IMR-90 (cell line): ENCODE measurements at regions not wholly inside any gene's neighbourhood (a gene's known extent, or its start where the extent isn't known, plus 50 kb on each side); places are given as distances from the start of the nearest gene placed in this dataset.

ENCODE experiments used
- ATAC-seq: fragments of 200-7000 bp; cut with Tn5 transposase; 2 replicates; pipeline ENCODE4 v1.9.1; 2020; ENCODE audit warnings: low read depth, mild to moderate bottlenecking, moderate library complexity
- BruUV-seq: library from RNA; stranded (reverse); fragments of 400-500 nt; replicated peaks from 2 replicates; lab custom pipeline; 2021; lab: Mats Ljungman, UMichigan
- CTCF ChIA-PET: fragments of 300-600 bp; formaldehyde crosslinking; extraction: SDS; loops from one replicate; lab custom pipeline; 2021; ENCODE audit warnings: antibody characterized with exemption; lab: Yijun Ruan, JAX
- POLR2A ChIA-PET: fragments of 300-600 bp; sonication (Branson Sonifier 250); formaldehyde crosslinking; loops from one replicate; lab custom pipeline; 2022; ENCODE audit warnings: antibody characterized with exemption; ENCODE audit not compliant: unreplicated experiment; lab: Charles Lee
- DNase-seq: peaks from one replicate; pipeline ENCODE4 v3.0.0; 2013
- H2AFZ ChIP-seq: replicated peaks from 2 replicates; pipeline ENCODE3; 2013; ENCODE audit warnings: low read length, mild to moderate bottlenecking; ENCODE audit not compliant: poor library complexity
- H2AK5ac ChIP-seq: 2 replicates; pipeline ENCODE4 v1.6.1; 2013; ENCODE audit warnings: low read depth, low read length, inconsistent platforms
- H2AK9ac ChIP-seq: replicated peaks from 2 replicates; pipeline ENCODE3; 2013; ENCODE audit warnings: mild to moderate bottlenecking, low read depth, low read length, moderate library complexity; ENCODE audit not compliant: poor library complexity
- H2BK120ac ChIP-seq: 2 replicates; pipeline ENCODE4 v1.6.1; 2013; ENCODE audit warnings: low read depth, low read length, inconsistent platforms
- H2BK15ac ChIP-seq: 3 replicates; pipeline ENCODE4 v1.6.1; 2013; ENCODE audit warnings: low read depth, low read length, inconsistent platforms
- H2BK20ac ChIP-seq: 2 replicates; pipeline ENCODE4 v1.6.1; 2013; ENCODE audit warnings: low read depth, mild to moderate bottlenecking, inconsistent platforms, low read length, moderate library complexity
- H2BK5ac ChIP-seq: 2 replicates; pipeline ENCODE4 v1.6.1; 2013; ENCODE audit warnings: mild to moderate bottlenecking, low read depth, low read length, inconsistent platforms; ENCODE audit not compliant: poor library complexity, severe bottlenecking
- H3K14ac ChIP-seq: replicated peaks from 2 replicates; pipeline ENCODE4 v1.6.1; 2013; ENCODE audit warnings: low read depth, low read length, inconsistent platforms
- H3K18ac ChIP-seq: 2 replicates; pipeline ENCODE4 v1.6.1; 2013; ENCODE audit warnings: low read depth, low read length, control low read depth
- H3K23ac ChIP-seq: 2 replicates; pipeline ENCODE4 v1.6.1; 2013; ENCODE audit warnings: low read depth, low read length, inconsistent platforms
- H3K27ac ChIP-seq: 2 replicates; pipeline ENCODE4 v1.5.1; 2013; ENCODE audit warnings: mild to moderate bottlenecking, control low read depth, low read length; ENCODE audit not compliant: insufficient read depth
- H3K27me3 ChIP-seq: 2 replicates; pipeline ENCODE4 v1.6.1; 2013; ENCODE audit warnings: low read length; ENCODE audit not compliant: control insufficient read depth, insufficient read depth
- H3K36me3 ChIP-seq: 2 replicates; pipeline ENCODE4 v1.6.1; 2013; ENCODE audit warnings: low read length, mixed read lengths; ENCODE audit not compliant: control insufficient read depth, insufficient read depth
- H3K4ac ChIP-seq: 2 replicates; pipeline ENCODE4 v1.6.1; 2013; ENCODE audit warnings: low read depth, low read length, inconsistent platforms
- H3K4me1 ChIP-seq: 2 replicates; pipeline ENCODE4 v1.6.1; 2013; ENCODE audit warnings: low read length, mixed read lengths; ENCODE audit not compliant: control insufficient read depth, insufficient read depth
- H3K4me2 ChIP-seq: 2 replicates; pipeline ENCODE4 v1.6.1; 2013; ENCODE audit warnings: low read depth, mild to moderate bottlenecking, control low read depth, low read length, moderate library complexity
- H3K4me3 ChIP-seq: 2 replicates; pipeline ENCODE4 v1.5.1; 2013; ENCODE audit warnings: low read depth, mild to moderate bottlenecking, control low read depth, low read length, moderate library complexity; ENCODE audit not compliant: insufficient read depth
- H3K56ac ChIP-seq: 2 replicates; pipeline ENCODE4 v1.6.1; 2013; ENCODE audit warnings: low read length, inconsistent platforms; ENCODE audit not compliant: insufficient read depth; ENCODE audit errors: extremely low read depth
- H3K79me1 ChIP-seq, 2 experiments: 2 replicates each; pipeline ENCODE4 v1.6.1; 2013; ENCODE audit warnings: low read length in 2 of 2, inconsistent platforms in 1 of 2, low read depth in 1 of 2
- H3K9ac ChIP-seq: 2 replicates; pipeline ENCODE4 v1.6.1; 2013; ENCODE audit warnings: low read depth, low read length, control low read depth
- H3K9me1 ChIP-seq: 2 replicates; pipeline ENCODE4 v1.6.1; 2013; ENCODE audit warnings: low read length, inconsistent platforms; ENCODE audit not compliant: insufficient read depth
- H3K9me3 ChIP-seq: 2 replicates; pipeline ENCODE4 v1.6.1; 2013; ENCODE audit warnings: low read length; ENCODE audit not compliant: control insufficient read depth, insufficient read depth
- H4K20me1 ChIP-seq: 2 replicates; pipeline ENCODE4 v1.6.1; 2013; ENCODE audit warnings: low read length, inconsistent platforms; ENCODE audit not compliant: insufficient read depth
- H4K5ac ChIP-seq: 2 replicates; pipeline ENCODE4 v1.6.1; 2013; ENCODE audit warnings: mild to moderate bottlenecking, low read depth, low read length, control low read depth
- H4K8ac ChIP-seq, 2 experiments: 2 replicates each; pipeline ENCODE4 v1.6.1; 2013; ENCODE audit warnings: low read depth in 2 of 2, low read length in 2 of 2, control low read depth in 1 of 2, inconsistent platforms in 1 of 2
- H4K91ac ChIP-seq: 2 replicates; pipeline ENCODE4 v1.6.1; 2013; ENCODE audit warnings: low read depth, low read length, inconsistent platforms; ENCODE audit not compliant: insufficient read depth
- BHLHE40 ChIP-seq: fragments of 150-350 bp; IDR thresholded peaks from 2 replicates; pipeline ENCODE4 v1.6.1; 2016; ENCODE audit warnings: mild to moderate bottlenecking, low read depth, low read length
- CEBPB ChIP-seq: IDR thresholded peaks from 2 replicates; pipeline ENCODE4 v1.6.1; 2012; ENCODE audit warnings: low read depth, low read length, improper control_type of control experiment
- FOS ChIP-seq: fragments of 150-350 bp; IDR thresholded peaks from 2 replicates; pipeline ENCODE4 v1.6.1; 2016; ENCODE audit warnings: low read depth, low read length
- MAFK ChIP-seq: IDR thresholded peaks from 2 replicates; pipeline ENCODE4 v1.6.1; 2012; ENCODE audit warnings: low read depth, low read length, improper control_type of control experiment
- MAZ ChIP-seq: IDR thresholded peaks from 2 replicates; pipeline ENCODE4 v1.6.1; 2012; ENCODE audit warnings: low read depth, mild to moderate bottlenecking, low read length, improper control_type of control experiment, moderate library complexity, borderline replicate concordance
- POLR2A ChIP-seq: IDR thresholded peaks from 2 replicates; pipeline ENCODE4 v1.6.1; 2012; ENCODE audit warnings: mild to moderate bottlenecking, low read depth, low read length
- RCOR1 ChIP-seq: IDR thresholded peaks from 2 replicates; pipeline ENCODE4 v1.6.1; 2012; ENCODE audit warnings: mild to moderate bottlenecking, low read length, improper control_type of control experiment; ENCODE audit not compliant: insufficient replicate concordance
- SMC3 ChIP-seq: fragments of 150-350 bp; IDR thresholded peaks from 2 replicates; pipeline ENCODE4 v1.6.1; 2016; ENCODE audit warnings: low read depth, mild to moderate bottlenecking, antibody characterized with exemption, low read length, moderate library complexity
- WGBS, 2 experiments: methylation state at CpG; one replicate each; pipeline versions ENCODE4 v1.1.5 to v1.1.7; 2013; ENCODE audit warnings: missing lambda C conversion rate in 2 of 2; ENCODE audit not compliant: insufficient read length in 1 of 2; ENCODE audit errors: extremely low coverage in 2 of 2; 5-methylcytosine and 5-hydroxymethylcytosine counted together
- dilution Hi-C: fragments of 300-500 bp; cut with HindIII; formaldehyde crosslinking; loops from one replicate; pipeline ENCODE4 v1.14.3; 2018; ENCODE audit warnings: low sequenced_read_pairs; ENCODE audit not compliant: unreplicated experiment
- in situ Hi-C: fragments of 300-500 bp; cut with MboI; formaldehyde crosslinking; loops from 3 replicates; pipeline ENCODE4 v1.14.3; 2019; ENCODE audit warnings: low sequenced_read_pairs, inconsistent platforms, mixed read lengths
- intact Hi-C: fragments of 100-400 bp; cut with micrococcal nuclease; formaldehyde crosslinking; loops from 2 replicates; pipeline ENCODE4 v1.10.0; 2022
- TF ChIP-seq, protein P1 (sequence below): fragments of 150-350 bp; IDR thresholded peaks from 2 replicates; pipeline ENCODE4 v1.6.1; 2016; ENCODE audit warnings: low read depth, mild to moderate bottlenecking, low read length, moderate library complexity, borderline replicate concordance

DNA sequence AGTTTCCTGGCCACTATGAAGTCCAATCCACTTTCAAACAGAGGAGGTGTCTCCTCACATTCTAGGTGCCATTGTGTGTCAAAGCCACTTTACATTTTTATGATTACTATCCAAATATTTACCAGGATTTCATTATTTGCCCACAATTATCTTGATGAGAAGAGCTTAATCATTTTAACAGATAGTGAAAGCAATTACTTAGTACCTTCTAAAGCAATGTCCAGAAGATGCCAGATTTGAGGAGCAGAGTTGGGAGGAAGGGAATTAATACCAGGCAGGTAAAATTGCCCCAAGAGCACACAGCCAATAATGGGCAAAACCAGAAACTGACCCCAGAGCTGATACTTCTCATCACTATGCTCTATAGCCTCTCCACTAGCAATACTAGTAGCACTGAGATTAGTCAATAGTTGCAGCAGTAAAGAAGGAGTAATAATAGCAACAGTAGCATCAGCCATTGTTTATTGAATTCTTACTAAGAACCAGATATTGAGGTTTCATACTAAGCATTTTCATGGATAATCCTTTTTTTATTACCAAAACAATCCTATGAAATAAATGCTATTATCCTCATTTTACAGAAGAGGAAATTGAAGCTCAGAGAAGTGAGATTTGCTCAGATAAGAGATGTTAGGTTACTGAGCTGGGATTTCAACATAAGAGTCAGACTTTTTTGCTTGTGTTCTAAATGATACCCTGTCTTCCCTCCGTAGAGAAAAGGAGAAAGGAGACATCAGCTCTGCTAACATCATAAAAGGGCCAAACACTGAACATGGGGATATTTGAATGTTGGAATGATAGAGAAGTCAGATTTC, 509.3 kb upstream of the CFAP20DC start:
- no peak overlapping the region; the same call in 1 of the 2 replicates for H3K56ac ChIP-seq
- BruUV-seq: no TSS peak
- H3K9me1 ChIP-seq: peaks cover 14% of the 10 kb centered on the region; the same call in 1 of the 2 replicates
- no peak overlapping the region for H4K5ac ChIP-seq
- dilution Hi-C loops (no loop called here), in situ Hi-C loops (loop anchor here (25.0 kb wide), 1 partner anchor 572 kb away; no protein-coding TSS in a partner anchor), intact Hi-C loops (loop anchor here (5.0 kb wide), 2 partner anchors 132 to 247 kb away; no protein-coding TSS in a partner anchor)
- H4K91ac ChIP-seq: peak overlapping the region; percentile 62
- no peak overlapping the region for H2AK5ac ChIP-seq
- ChIA-PET CTCF (interaction anchor here (1.1 kb wide), 1 partner anchor 246 kb away, joined by 3 read pairs; no protein-coding TSS in a partner anchor), POLR2A (no interaction called here)
- ATAC-seq (no peak; the same call in 1 of the 2 replicates), DNase-seq (no peak)
- peak overlapping the region in 1 of 2 experiments; percentile 3; a peak in 1 of 4 replicates for H4K8ac ChIP-seq
- peak overlapping the region; percentile 47 for H2AK9ac ChIP-seq
- H2AFZ ChIP-seq: no peak overlapping the region
- H3K4me1 ChIP-seq: peaks cover 12% of the 10 kb centered on the region
- 0 out of 2 replicates have a peak overlapping the region, but pooled peaks have one; percentile 25 for H3K14ac ChIP-seq
- peak overlapping the region; percentile 29; the same call in 2 of the 3 replicates for H2BK15ac ChIP-seq
- H3K4me2 ChIP-seq: peak overlapping the region; percentile 4; the same call in 1 of the 2 replicates
- no peaks in the 10 kb centered on the region for H3K36me3 ChIP-seq
- peak overlapping the region; percentile 54 for H2BK120ac ChIP-seq
- H3K9me3 ChIP-seq: no peaks in the 10 kb centered on the region
- no peaks in the 10 kb centered on the region for H3K79me1 ChIP-seq
- H3K27me3 ChIP-seq: no peaks in the 10 kb centered on the region
- peak overlapping the region; percentile 30 for H2BK5ac ChIP-seq
- peak overlapping the region; percentile 81 for H2BK20ac ChIP-seq
- H3K4me3 ChIP-seq: no peak overlapping the region
- H4K20me1 ChIP-seq: no peaks in the 10 kb centered on the region
- no peak overlapping the region for H3K27ac ChIP-seq
- peak overlapping the region; percentile 2; the same call in 1 of the 2 replicates for H3K18ac ChIP-seq
- H3K9ac ChIP-seq: no peak overlapping the region
- WGBS, 2 experiments: no CpG with 5 or more reads among the region's 1 CpG
- H3K23ac ChIP-seq: 0 out of 2 replicates have a peak overlapping the region, but pooled peaks have one; percentile 3
- peak overlapping the region; percentile 51 for H3K4ac ChIP-seq
- TF ChIP-seq FOS (no peak), BHLHE40 (no peak), SMC3 (no peak), MAFK (no peak), POLR2A (no peak), CEBPB (no peak), RCOR1 (no peak), MAZ (no peak)
- TF ChIP-seq, protein P1, sequence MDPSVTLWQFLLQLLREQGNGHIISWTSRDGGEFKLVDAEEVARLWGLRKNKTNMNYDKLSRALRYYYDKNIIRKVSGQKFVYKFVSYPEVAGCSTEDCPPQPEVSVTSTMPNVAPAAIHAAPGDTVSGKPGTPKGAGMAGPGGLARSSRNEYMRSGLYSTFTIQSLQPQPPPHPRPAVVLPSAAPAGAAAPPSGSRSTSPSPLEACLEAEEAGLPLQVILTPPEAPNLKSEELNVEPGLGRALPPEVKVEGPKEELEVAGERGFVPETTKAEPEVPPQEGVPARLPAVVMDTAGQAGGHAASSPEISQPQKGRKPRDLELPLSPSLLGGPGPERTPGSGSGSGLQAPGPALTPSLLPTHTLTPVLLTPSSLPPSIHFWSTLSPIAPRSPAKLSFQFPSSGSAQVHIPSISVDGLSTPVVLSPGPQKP: no peak
